Activated B cell treated with CpG ODN at 0.5 μM for 24 hours (primary cell): ENCODE measurements at regions not wholly inside any gene's neighbourhood (a gene's known extent, or its start where the extent isn't known, plus 50 kb on each side); places are given as distances from the start of the nearest gene placed in this dataset.

Experiments
- ATAC-seq: fragments of 200-7000 bp; cut with Tn5 transposase; one replicate; pipeline ENCODE4 v1.10.0; 2021; ENCODE audit warnings: low read depth, mild to moderate bottlenecking, moderate library complexity
- CTCF ChIA-PET: fragments of 350-600 bp; sonication (Branson Sonifier 250); formaldehyde crosslinking; loops from one replicate; lab custom pipeline; 2021; ENCODE audit warnings: antibody characterized with exemption; lab: Charles Lee
- POLR2A ChIA-PET: fragments of 350-600 bp; sonication (Branson Sonifier 250); formaldehyde crosslinking; loops from one replicate; lab custom pipeline; 2021; ENCODE audit warnings: antibody characterized with exemption; lab: Charles Lee
- DNase-seq: peaks from one replicate; pipeline ENCODE4 v3.0.0; 2022
- H3K27ac Mint-ChIP-seq: one replicate; pipeline ENCODE4 v1.8.0; 2020; ENCODE audit warnings: mixed read lengths
- H3K27me3 Mint-ChIP-seq: one replicate; pipeline ENCODE4 v1.8.0; 2021; ENCODE audit warnings: mixed read lengths
- H3K36me3 Mint-ChIP-seq: one replicate; pipeline ENCODE4 v1.8.0; 2021; ENCODE audit warnings: low read depth, mixed read lengths
- H3K4me1 Mint-ChIP-seq: one replicate; pipeline ENCODE4 v1.8.0; 2021; ENCODE audit warnings: mixed read lengths
- H3K4me3 Mint-ChIP-seq: one replicate; pipeline ENCODE4 v1.8.0; 2020; ENCODE audit warnings: mild to moderate bottlenecking, mixed read lengths
- H3K9me3 Mint-ChIP-seq: one replicate; pipeline ENCODE4 v1.8.0; 2020; ENCODE audit warnings: mixed read lengths
- CTCF ChIP-seq: fragments of 200-600 bp; IDR thresholded peaks from one replicate; pipeline ENCODE4 v1.8.0; 2022; ENCODE audit warnings: antibody characterized with exemption, mild to moderate bottlenecking
- intact Hi-C: fragments of 100-400 bp; cut with micrococcal nuclease; formaldehyde crosslinking; loops from one replicate; pipeline ENCODE4 v1.15.1; 2024

- no peak for TF ChIP-seq CTCF
- ChIA-PET POLR2A (no interaction called here), CTCF (interaction anchor here (1.2 kb wide), 1 partner anchor 16 kb away, joined by 3 read pairs; no protein-coding TSS in a partner anchor)
- intact Hi-C loops = no loop called here
- no peak overlapping the region for H3K4me3 Mint-ChIP-seq
- ATAC-seq (no peak), DNase-seq (no peak)
- no peaks in the 10 kb centered on the region for H3K4me1 Mint-ChIP-seq
- peaks cover 3% of the 10 kb centered on the region for H3K9me3 Mint-ChIP-seq
- no peak overlapping the region for H3K27ac Mint-ChIP-seq
- no peaks in the 10 kb centered on the region for H3K36me3 Mint-ChIP-seq
- H3K27me3 Mint-ChIP-seq = peaks cover 16% of the 10 kb centered on the region
Measured at GRCh38 chr11:4203603-4204360, 109.2 kb downstream of the RRM1 start.

- H3K36me3 Mint-ChIP-seq = no peaks in the 10 kb centered on the region
- H3K27ac Mint-ChIP-seq = no peak overlapping the region
- POLR2A ChIA-PET = no interaction called here
- ATAC-seq = no peak
- H3K9me3 Mint-ChIP-seq = peaks cover 3% of the 10 kb centered on the region
- no peak for DNase-seq
- intact Hi-C loops = no loop called here
- peaks cover 16% of the 10 kb centered on the region for H3K27me3 Mint-ChIP-seq
- no peak for TF ChIP-seq CTCF
- H3K4me1 Mint-ChIP-seq = no peaks in the 10 kb centered on the region
- no peak overlapping the region for H3K4me3 Mint-ChIP-seq
- CTCF ChIA-PET = interaction anchor here (1.2 kb wide), 1 partner anchor 15 kb away, joined by 3 read pairs; no protein-coding TSS in a partner anchor
Measured at GRCh38 chr11:4202749-4203148, 108.2 kb downstream of the RRM1 start.

GRCh38 chr11:4197112-4197511, 102.5 kb downstream of the RRM1 start:
- Mint-ChIP-seq H3K4me3 (no peak overlapping the region), H3K4me1 (no peaks in the 10 kb centered on the region), H3K27me3 (peaks cover 12% of the 10 kb centered on the region), H3K36me3 (no peaks in the 10 kb centered on the region), H3K9me3 (peaks cover 3% of the 10 kb centered on the region), H3K27ac (no peak overlapping the region)
- ChIA-PET CTCF (interaction anchor here (1.3 kb wide), 1 partner anchor 10 kb away, joined by 5 read pairs; no protein-coding TSS in a partner anchor), POLR2A (no interaction called here)
- ATAC-seq (no peak), DNase-seq (no peak)
- intact Hi-C loops = no loop called here
- no peak for TF ChIP-seq CTCF

- intact Hi-C loops = no loop called here
- H3K27me3 Mint-ChIP-seq = peaks cover 15% of the 10 kb centered on the region
Measured at GRCh38 chr11:4195909-4196308, 101.3 kb downstream of the RRM1 start.

More at GRCh38 chr11:4195909-4196308, 101.3 kb downstream of the RRM1 start:
- DNase-seq (no peak), ATAC-seq (no peak)
- H3K4me3 Mint-ChIP-seq = no peak overlapping the region
- CTCF ChIA-PET = interaction anchor here (1.3 kb wide), 1 partner anchor 8 kb away, joined by 5 read pairs; no protein-coding TSS in a partner anchor
- TF ChIP-seq CTCF = no peak
- H3K36me3 Mint-ChIP-seq = no peaks in the 10 kb centered on the region
- no peak overlapping the region for H3K27ac Mint-ChIP-seq
- no peaks in the 10 kb centered on the region for H3K4me1 Mint-ChIP-seq
- peaks cover 3% of the 10 kb centered on the region for H3K9me3 Mint-ChIP-seq
- POLR2A ChIA-PET = no interaction called here
